Right lobe of liver (tissue), 6 donors: ENCODE measurements at regions not wholly inside any gene's neighbourhood (a gene's known extent, or its start where the extent isn't known, plus 50 kb on each side); places are given as distances from the start of the nearest gene placed in this dataset.

Experiments
- ATAC-seq, 4 donors: fragments of 200-7000 bp; cut with Tn5 transposase; one replicate each; pipeline ENCODE4 v1.9.1; 2020; ENCODE audit warnings: mild to moderate bottlenecking in 4 of 4, moderate library complexity in 4 of 4
- DNase-seq, 3 donors: peaks; one replicate each; pipeline ENCODE4 v3.0.0-alpha.2; 2020
- H3K27ac ChIP-seq, 3 donors: fragments of 200-600 bp; one replicate each; pipeline ENCODE4 v1.8.0; 2022
- H3K27me3 ChIP-seq, 2 donors: fragments of 200-600 bp; one replicate each; pipeline ENCODE4 v1.8.0; 2022
- H3K36me3 ChIP-seq, 4 donors: fragments of 200-600 bp; sonication (generic) in 1 of 4; one replicate each; pipeline versions ENCODE4 v1.5.1 to v1.8.0; 2017 to 2022; ENCODE audit warnings: control low read depth in 1 of 4
- H3K4me1 ChIP-seq, 4 donors: fragments of 200-600 bp; sonication (generic) in 1 of 4; one replicate each; pipeline versions ENCODE4 v1.5.1 to v1.8.0; 2017 to 2022; ENCODE audit warnings: control low read depth in 1 of 4
- H3K4me3 ChIP-seq, 3 donors: fragments of 200-600 bp; one replicate each; pipeline ENCODE4 v1.8.0; 2022
- H3K9me3 ChIP-seq, 4 donors: fragments of 200-600 bp; sonication (generic) in 1 of 4; one replicate each; pipeline versions ENCODE4 v1.5.1 to v1.8.0; 2017 to 2022; ENCODE audit warnings: control low read depth in 1 of 4
- POLR2A ChIP-seq: fragments of 450-650 bp; IDR thresholded peaks from one replicate; pipeline ENCODE4 v1.6.1; 2017; ENCODE audit warnings: antibody characterized with exemption, mild to moderate bottlenecking
- WGBS: methylation state at CpG from one replicate; pipeline ENCODE4 v1.1.6; 2018; ENCODE audit warnings: low coverage, low lambda C conversion rate; ENCODE audit not compliant: insufficient coverage; ENCODE audit errors: missing lambda C conversion rate; 5-methylcytosine and 5-hydroxymethylcytosine counted together
- intact Hi-C, 2 donors: fragments of 100-400 bp; cut with DNase I; formaldehyde crosslinking; loops; one replicate each; pipeline versions ENCODE4 v1.11.2 to v1.14.1; 2022
- TF ChIP-seq, protein P1 (sequence below), 4 donors: fragments of 200-600 bp in 3 of 4; fragments of 450-650 bp in 1 of 4; IDR thresholded peaks; one replicate each; pipeline versions ENCODE4 v1.5.1 to v1.8.0; 2016 to 2022; ENCODE audit warnings: antibody characterized with exemption in 4 of 4, mild to moderate bottlenecking in 2 of 4
- donor health status: DM: no; HTN: yes; CAD: no.
- donor health status: DM: no; HTN: no; CAD: no.
- donor health status: DM: no; HTN: no; CAD: no.
- donor health status: DM: no; HTN: yes; CAD: no.
- donor health status: DM: no; HTN: yes; CAD: no.

DNA sequence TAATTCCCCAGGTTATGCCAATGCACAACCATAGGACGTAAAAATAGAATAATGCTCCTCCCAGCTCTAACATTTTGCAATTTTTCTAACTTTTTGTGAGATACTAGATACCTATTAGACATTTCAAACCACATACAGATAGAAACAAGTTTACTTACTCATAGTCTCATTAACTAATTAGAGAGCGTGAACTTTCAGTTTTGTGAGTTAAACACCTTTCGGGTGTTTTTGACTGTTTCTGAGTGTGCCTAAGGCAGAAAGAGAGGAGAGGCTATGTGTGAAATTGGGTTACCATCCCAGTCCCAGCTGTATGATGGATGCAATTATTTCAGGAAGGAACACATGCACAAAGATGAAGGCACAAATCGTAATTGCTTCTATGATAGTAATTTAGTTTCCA lies 300.4 kb upstream of the POU1F1 start:
- H3K27ac ChIP-seq: no peak overlapping the region
- DNase-seq: no peak
- H3K9me3 ChIP-seq: no peaks in the 10 kb centered on the region
- no peak overlapping the region for H3K4me3 ChIP-seq
- no peak for ATAC-seq
- H3K27me3 ChIP-seq: no peaks in the 10 kb centered on the region
- intact Hi-C loops: no loop called here
- TF ChIP-seq, protein P1, sequence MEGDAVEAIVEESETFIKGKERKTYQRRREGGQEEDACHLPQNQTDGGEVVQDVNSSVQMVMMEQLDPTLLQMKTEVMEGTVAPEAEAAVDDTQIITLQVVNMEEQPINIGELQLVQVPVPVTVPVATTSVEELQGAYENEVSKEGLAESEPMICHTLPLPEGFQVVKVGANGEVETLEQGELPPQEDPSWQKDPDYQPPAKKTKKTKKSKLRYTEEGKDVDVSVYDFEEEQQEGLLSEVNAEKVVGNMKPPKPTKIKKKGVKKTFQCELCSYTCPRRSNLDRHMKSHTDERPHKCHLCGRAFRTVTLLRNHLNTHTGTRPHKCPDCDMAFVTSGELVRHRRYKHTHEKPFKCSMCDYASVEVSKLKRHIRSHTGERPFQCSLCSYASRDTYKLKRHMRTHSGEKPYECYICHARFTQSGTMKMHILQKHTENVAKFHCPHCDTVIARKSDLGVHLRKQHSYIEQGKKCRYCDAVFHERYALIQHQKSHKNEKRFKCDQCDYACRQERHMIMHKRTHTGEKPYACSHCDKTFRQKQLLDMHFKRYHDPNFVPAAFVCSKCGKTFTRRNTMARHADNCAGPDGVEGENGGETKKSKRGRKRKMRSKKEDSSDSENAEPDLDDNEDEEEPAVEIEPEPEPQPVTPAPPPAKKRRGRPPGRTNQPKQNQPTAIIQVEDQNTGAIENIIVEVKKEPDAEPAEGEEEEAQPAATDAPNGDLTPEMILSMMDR (IDR thresholded peaks at IDR 0.05): no peak
- TF ChIP-seq POLR2A: no peak
- H3K4me1 ChIP-seq: no peaks in the 10 kb centered on the region
- WGBS: 41% methylated on average over 4 of the region's 4 CpGs
- H3K36me3 ChIP-seq: no peaks in the 10 kb centered on the region

DNA sequence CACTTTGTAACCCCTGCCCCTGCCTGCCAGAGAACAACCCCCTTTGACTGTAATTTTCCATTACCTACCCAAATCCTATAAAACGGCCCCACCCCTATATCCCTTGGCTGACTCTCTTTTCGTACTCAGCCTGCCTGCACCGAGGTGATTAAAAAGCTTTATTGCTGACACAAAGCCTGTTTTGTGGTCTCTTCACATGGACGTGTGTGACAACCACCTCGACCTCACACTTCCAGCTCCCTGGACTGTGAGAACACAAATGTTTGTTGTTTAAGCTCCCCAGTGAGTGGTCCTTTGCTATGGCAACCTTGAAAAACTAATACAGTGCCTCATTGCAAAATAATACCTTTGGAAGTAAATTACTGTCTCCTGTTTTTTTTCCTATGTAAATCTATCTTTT lies 299.2 kb upstream of the POU1F1 start:
- Histone ChIP-seq H3K9me3 (no peaks in the 10 kb centered on the region), H3K36me3 (no peaks in the 10 kb centered on the region), H3K4me1 (no peaks in the 10 kb centered on the region), H3K27ac (no peak overlapping the region), H3K4me3 (no peak overlapping the region), H3K27me3 (no peaks in the 10 kb centered on the region)
- DNase-seq (no peak), ATAC-seq (no peak)
- no peak for TF ChIP-seq POLR2A
- TF ChIP-seq, protein P1 (IDR thresholded peaks at IDR 0.05): no peak
- 29% methylated on average over 5 of the region's 5 CpGs for WGBS
- intact Hi-C loops: no loop called here

DNA sequence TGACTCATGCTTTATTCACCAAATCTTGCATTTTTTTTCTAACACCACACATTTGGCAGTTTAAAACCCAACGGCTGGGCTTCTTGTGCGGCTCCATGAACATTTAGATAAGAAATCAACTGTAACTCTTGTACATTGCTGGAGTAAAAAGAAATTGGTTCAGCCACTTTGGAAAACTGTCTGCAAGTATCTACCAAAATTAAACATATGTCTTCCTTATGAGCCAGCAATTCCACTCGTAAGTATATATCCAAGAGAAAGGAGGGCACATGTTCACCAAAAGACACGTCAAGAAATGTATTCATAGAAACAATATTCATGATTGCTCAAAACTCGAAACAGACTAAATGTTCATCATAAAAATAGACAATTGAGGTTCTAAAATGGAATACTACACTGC lies 291.9 kb upstream of the POU1F1 start:
- no peaks in the 10 kb centered on the region for H3K27me3 ChIP-seq
- no peaks in the 10 kb centered on the region for H3K4me1 ChIP-seq
- no peaks in the 10 kb centered on the region for H3K36me3 ChIP-seq
- no peak overlapping the region for H3K4me3 ChIP-seq
- no peak overlapping the region for H3K27ac ChIP-seq
- no peaks in the 10 kb centered on the region for H3K9me3 ChIP-seq
- intact Hi-C loops: no loop called here
- TF ChIP-seq, protein P1 (IDR thresholded peaks at IDR 0.05): no peak
- no peak for TF ChIP-seq POLR2A
- no peak for DNase-seq
- WGBS: 48% methylated on average over 5 of the region's 5 CpGs
- ATAC-seq: no peak

DNA sequence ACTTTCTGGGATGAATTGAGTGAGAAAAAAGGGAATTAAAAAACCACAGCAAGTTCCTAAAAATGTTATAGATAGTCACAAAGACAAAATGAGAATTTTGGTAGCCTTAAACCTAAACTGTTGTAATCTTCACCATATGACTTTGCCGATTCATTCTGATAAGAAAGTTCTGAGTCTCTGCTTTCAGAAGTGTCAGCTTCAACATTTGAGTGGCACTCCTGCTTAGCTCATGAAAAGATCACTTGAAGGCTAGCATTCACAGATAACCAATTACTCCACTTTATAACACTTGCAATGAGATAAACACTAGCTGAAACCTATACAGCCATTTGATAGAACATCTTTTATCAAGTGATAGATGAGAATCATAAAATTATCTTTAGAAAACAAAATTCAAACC lies 288.1 kb upstream of the POU1F1 start:
- intact Hi-C loops: no loop called here
- DNase-seq (no peak), ATAC-seq (no peak)
- Histone ChIP-seq H3K4me1 (no peaks in the 10 kb centered on the region), H3K27ac (no peak overlapping the region), H3K4me3 (no peak overlapping the region), H3K9me3 (no peaks in the 10 kb centered on the region), H3K36me3 (no peaks in the 10 kb centered on the region), H3K27me3 (no peaks in the 10 kb centered on the region)
- TF ChIP-seq POLR2A: no peak
- TF ChIP-seq, protein P1 (IDR thresholded peaks at IDR 0.05): no peak
- 45% methylated on average over 1 of the region's 1 CpG for WGBS

DNA sequence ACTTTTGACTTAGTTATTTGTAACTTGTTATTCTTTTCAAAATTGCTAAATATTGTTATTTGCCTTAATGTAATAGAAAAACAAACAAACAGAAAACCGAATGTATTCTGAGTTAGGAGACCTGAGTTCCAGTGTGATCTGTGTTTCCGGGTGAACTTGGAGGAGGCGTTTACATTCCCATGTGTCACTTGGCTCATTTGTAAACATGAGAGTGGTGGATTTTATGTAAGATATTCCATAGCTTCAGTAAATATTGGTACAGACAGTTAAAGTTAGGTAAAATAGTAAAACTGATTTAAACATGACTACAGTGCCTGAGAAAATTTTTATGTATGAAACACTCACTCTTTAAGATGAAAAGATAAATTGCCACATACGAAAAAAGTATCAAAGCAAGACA lies 287.3 kb upstream of the POU1F1 start:
- Histone ChIP-seq H3K27ac (no peak overlapping the region), H3K4me1 (no peaks in the 10 kb centered on the region), H3K4me3 (no peak overlapping the region), H3K9me3 (no peaks in the 10 kb centered on the region), H3K27me3 (no peaks in the 10 kb centered on the region), H3K36me3 (no peaks in the 10 kb centered on the region)
- DNase-seq (no peak), ATAC-seq (no peak)
- intact Hi-C loops: no loop called here
- TF ChIP-seq, protein P1 (IDR thresholded peaks at IDR 0.05): no peak
- no peak for TF ChIP-seq POLR2A
- WGBS: 24% methylated on average over 4 of the region's 4 CpGs
